ENCODE measurements at regions not wholly inside any gene's neighbourhood (a gene's known extent, or its start where the extent isn't known, plus 50 kb on each side); places are given as distances from the start of the nearest gene placed in this dataset.

DNA sequence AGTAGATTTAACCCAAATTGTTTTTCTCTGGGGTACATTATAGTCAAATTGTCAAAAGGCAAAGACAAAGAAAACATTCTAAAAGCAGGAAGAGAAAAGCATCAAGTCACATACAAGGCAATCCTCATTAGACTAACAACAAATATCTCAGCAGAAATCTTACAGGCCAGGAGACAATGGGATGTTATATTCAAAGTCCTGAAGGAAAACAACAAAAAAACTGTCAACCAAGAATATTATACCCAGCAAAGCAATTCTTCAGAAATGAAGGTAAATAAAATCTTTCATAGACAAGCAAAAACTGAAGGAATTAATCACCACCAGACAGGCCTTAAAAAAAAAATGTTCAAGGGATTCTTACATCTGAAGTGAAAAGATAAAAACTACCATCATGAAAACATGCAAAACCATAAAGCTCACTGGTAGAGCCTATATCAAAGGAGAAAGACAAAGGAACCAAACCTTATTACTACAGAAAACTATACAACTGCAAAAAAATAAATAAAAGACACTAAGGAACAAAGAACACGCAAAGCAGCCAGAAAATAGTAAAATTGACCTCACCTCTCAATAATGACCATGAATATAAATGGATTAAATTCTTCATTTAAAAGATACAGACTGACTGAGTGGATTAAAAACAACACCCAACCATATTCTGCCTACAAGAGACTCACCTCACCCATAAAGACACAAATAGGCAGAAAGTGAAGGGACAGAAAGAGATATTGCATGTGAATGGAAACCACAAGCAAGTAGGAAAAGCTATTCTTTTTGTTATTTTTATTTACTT is 113.8 kb upstream of the ZC3H11B start:
- peaks cover 6% of the 10 kb centered on the region; the same call in 1 of the 2 replicates for H3K9me3 ChIP-seq (ENCODE audit: control insufficient read depth, insufficient read depth, low read length)
- H3K27me3 ChIP-seq (ENCODE audit: control insufficient read depth, insufficient read depth, low read length): no peaks in the 10 kb centered on the region
- H3K14ac ChIP-seq (replicated peaks; ENCODE audit: low read depth, low read length): no peak overlapping the region
- no CpG with 5 or more reads among the region's 1 CpG for WGBS, 2 experiments (ENCODE audit: extremely low coverage in 2 of 2, insufficient read length in 1 of 2)
- H2BK15ac ChIP-seq (ENCODE audit: low read depth, low read length): no peak overlapping the region
- DNase-seq (no peak), ATAC-seq (ENCODE audit: low read depth) (no peak)
- no peak overlapping the region for H3K23ac ChIP-seq (ENCODE audit: low read depth, low read length)
- ChIA-PET POLR2A (ENCODE audit: unreplicated experiment) (no interaction called here), CTCF (no interaction called here)
- H3K36me3 ChIP-seq (ENCODE audit: control insufficient read depth, insufficient read depth, low read length): no peaks in the 10 kb centered on the region
- in situ Hi-C loops (cut with MboI; ENCODE audit: low sequenced_read_pairs): no loop called here
- intact Hi-C loops (cut with micrococcal nuclease): no loop called here
- H3K79me1 ChIP-seq (ENCODE audit: low read depth in 1 of 2, low read length in 2 of 2): no peaks in the 10 kb centered on the region
- H2AK9ac ChIP-seq (replicated peaks; ENCODE audit: low read depth, low read length, poor library complexity): no peak overlapping the region
- no peaks in the 10 kb centered on the region for H4K20me1 ChIP-seq (ENCODE audit: insufficient read depth, low read length)
- H2BK120ac ChIP-seq (ENCODE audit: low read depth, low read length): no peak overlapping the region
- H2AK5ac ChIP-seq (ENCODE audit: low read depth, low read length): no peak overlapping the region
- no peak overlapping the region for H3K27ac ChIP-seq (ENCODE audit: insufficient read depth, low read length)
- dilution Hi-C loops (cut with HindIII; ENCODE audit: low sequenced_read_pairs, unreplicated experiment): no loop called here
- no peak overlapping the region for H4K8ac ChIP-seq (ENCODE audit: low read depth in 2 of 2, low read length in 2 of 2)
- no peak overlapping the region for H2AFZ ChIP-seq (replicated peaks; ENCODE audit: low read length, poor library complexity)
- no peak overlapping the region for H2BK20ac ChIP-seq (ENCODE audit: low read depth, low read length)
- H4K91ac ChIP-seq (ENCODE audit: insufficient read depth, low read depth, low read length): no peak overlapping the region
- H4K5ac ChIP-seq (ENCODE audit: low read depth, low read length): no peak overlapping the region
- H3K56ac ChIP-seq (ENCODE audit: extremely low read depth, insufficient read depth, low read length): no peak overlapping the region
- no peaks in the 10 kb centered on the region for H3K4me1 ChIP-seq (ENCODE audit: control insufficient read depth, insufficient read depth, low read length)
- H3K9ac ChIP-seq (ENCODE audit: low read depth, low read length): no peak overlapping the region
- no peak overlapping the region for H3K4me3 ChIP-seq (ENCODE audit: insufficient read depth, low read depth, low read length)
- no peak overlapping the region for H3K4me2 ChIP-seq (ENCODE audit: low read depth, low read length)
- no TSS peak for BruUV-seq (replicated peaks)
- no peak for TF ChIP-seq SMC3 (IDR thresholded peaks at IDR 0.05; ENCODE audit: low read depth, low read length)
- no peak for TF ChIP-seq CEBPB (IDR thresholded peaks at IDR 0.05; ENCODE audit: low read depth, low read length)
- no peak for TF ChIP-seq RCOR1 (IDR thresholded peaks at IDR 0.05; ENCODE audit: insufficient replicate concordance, low read length)
- TF ChIP-seq BHLHE40 (IDR thresholded peaks at IDR 0.05; ENCODE audit: low read depth, low read length): no peak
- no peak overlapping the region for H3K4ac ChIP-seq (ENCODE audit: low read depth, low read length)
- no peak overlapping the region for H2BK5ac ChIP-seq (ENCODE audit: low read depth, low read length, poor library complexity, severe bottlenecking)
- H3K18ac ChIP-seq (ENCODE audit: low read depth, low read length): no peak overlapping the region
- no peaks in the 10 kb centered on the region for H3K9me1 ChIP-seq (ENCODE audit: insufficient read depth, low read length)
